Astrocyte of the spinal cord (primary cell): ENCODE measurements at regions not wholly inside any gene's neighbourhood (a gene's known extent, or its start where the extent isn't known, plus 50 kb on each side); places are given as distances from the start of the nearest gene placed in this dataset.
A peak's percentile ranks its signal among the peaks of the same experiment; 100 is the strongest.
"Not testable (repeated sequence)": the region's sequence is repeated elsewhere in the genome, so short reads cannot be mapped to it uniquely, and the experiment has no call there.

ENCODE experiments used
- DNase-seq: peaks from one replicate; pipeline ENCODE4 v3.0.0; 2011; ENCODE audit warnings: low read depth, low spot score
- H3K4me3 ChIP-seq: 2 replicates; pipeline ENCODE4 v1.5.1; 2011; ENCODE audit warnings: low read depth, mild to moderate bottlenecking, low read length, moderate library complexity
- CTCF ChIP-seq: IDR thresholded peaks from 2 replicates; pipeline ENCODE4 v1.5.1; 2012; ENCODE audit warnings: low read depth, mild to moderate bottlenecking, low read length, inconsistent platforms
- in situ Hi-C: cut with HindIII; loops from 2 replicates; pipeline ENCODE4 v1.10.0; 2017; ENCODE audit warnings: low sequenced_read_pairs

DNA sequence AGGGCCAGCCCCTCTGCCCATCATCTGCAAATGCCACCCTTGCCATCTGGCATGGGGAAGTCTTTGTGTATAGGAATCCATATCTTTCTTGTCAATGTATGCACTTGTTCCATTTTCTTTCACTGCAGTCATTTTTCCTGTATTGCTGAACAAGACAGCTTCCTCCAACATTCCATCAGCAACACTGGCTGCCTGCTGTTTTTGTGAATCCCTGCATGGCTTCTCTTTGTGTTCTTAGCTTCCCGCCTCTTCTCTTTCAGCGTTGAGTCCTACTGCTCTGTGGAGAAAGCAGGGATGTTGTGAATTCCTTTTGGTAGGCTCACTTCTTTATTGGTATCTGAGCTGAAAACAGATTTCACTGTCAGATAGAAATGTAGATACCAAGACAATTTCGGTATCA is 150.0 kb downstream of the LPIN1 start:
- in situ Hi-C loops = no loop called here

DNA sequence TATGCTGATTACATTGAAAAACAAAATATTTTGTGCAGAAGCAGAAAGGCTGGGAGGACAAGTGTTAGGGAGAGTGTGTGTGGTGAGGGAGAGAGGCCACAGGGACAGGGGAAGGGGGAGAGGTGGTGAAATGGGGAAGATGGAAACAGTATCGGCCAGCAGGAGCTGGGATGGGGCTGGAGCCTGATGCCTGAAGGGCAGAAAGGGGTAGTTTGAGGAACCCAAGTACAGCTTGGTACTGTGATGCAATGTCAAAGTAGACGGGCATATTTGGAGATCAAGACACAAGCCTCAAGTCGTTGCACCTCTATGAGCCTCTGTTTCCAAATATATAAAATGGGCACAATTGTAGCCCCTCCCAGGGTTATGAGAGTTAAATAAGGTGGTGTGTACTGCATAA is 152.1 kb downstream of the LPIN1 start:
- H3K4me3 ChIP-seq = no peak overlapping the region
- no peak for DNase-seq
- no peak for TF ChIP-seq CTCF
- in situ Hi-C loops = no loop called here

More for the DNA sequence above, 150.0 kb downstream of the LPIN1 start:
- H3K4me3 ChIP-seq = no peak overlapping the region
- no peak for TF ChIP-seq CTCF
- peak; percentile 40 for DNase-seq

GRCh38 chr2:11899264-11899818 is 152.9 kb downstream of the LPIN1 start:
- peak; percentile 79 for DNase-seq
- no peak for TF ChIP-seq CTCF
- no peak overlapping the region for H3K4me3 ChIP-seq
- in situ Hi-C loops = no loop called here

DNA sequence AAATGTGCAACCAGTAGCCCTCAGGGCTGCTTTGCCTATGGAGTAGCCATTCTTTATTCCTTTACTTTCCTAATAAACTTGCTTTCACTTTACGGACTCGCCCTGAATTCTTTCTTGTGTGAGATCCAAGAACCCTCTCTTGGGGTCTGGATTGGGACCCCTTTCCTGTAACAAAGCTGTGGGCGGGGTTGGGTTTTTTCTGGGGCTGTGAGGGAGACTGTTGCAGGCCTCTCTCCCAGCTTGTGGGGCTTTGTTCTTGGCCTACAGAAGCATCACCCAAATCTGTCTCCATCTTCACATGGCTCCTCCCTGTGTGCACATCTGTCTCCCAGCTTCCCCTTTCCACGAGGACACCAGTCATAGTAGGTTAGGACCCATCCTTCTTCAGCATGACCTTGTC is 154.5 kb downstream of the LPIN1 start:
- DNase-seq, H3K4me3 ChIP-seq, in situ Hi-C loops: not testable (repeated sequence)

DNA sequence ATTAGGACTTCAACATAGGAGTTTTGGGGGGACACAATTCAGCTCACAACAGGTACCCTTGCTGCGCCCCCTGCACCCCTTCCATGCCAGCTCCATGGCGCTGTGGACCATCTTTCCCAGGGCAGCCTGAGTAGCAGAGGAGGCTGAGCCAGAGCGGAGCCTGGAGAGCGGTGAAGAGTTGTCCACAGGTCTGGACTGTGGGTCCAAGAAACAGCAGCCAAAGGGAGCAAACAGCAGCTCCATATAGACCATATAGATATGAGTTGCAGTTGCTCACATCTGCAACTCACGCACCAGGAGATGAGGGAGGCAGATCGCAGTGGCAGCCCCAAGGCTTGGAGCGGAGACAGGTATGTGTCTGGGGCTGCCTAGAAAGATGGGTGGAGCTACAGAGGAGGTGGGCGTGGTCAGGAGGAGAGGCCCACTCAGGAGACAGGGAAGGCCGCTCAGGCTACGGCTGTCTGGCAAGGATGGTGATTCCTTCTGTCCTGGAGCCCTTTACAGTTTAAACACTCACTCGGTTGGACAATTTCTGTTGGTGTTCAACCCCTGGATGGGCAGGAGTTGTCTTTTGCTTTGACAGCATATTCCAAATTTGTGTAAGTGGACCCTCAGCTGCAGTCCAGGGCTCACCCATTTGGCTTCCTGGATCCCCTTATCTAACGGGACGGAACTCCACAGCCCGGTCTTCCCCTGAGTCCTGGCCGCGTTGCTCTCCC is 155.1 kb downstream of the LPIN1 start:
- in situ Hi-C loops = no loop called here
- TF ChIP-seq CTCF = no peak
- H3K4me3 ChIP-seq = no peak overlapping the region
- no peak for DNase-seq

DNA sequence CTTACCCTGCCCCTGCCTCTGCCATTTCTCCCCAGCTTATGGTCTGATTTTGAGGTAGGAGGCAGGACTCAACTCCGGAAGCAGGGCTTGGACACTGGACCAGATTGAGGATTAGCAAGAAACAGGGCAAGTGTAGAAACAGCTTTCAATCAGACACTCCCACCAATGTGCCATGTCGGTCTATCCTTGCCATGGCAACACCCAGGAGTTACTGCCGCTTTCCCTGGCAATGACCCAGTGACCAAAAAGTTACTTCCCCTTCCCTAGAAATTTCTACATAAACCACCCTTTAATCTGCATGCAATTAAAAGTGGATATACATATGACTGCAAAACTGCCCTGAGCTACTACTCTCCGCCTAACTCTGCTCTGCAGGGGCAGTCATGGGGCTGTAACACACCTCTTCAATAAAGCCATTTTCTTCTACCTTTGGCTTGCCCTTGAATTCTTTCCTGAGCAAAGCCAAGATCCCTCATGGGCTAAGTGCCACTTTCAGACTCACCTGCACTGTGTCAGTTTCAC is 156.7 kb downstream of the LPIN1 start:
- DNase-seq = no peak
- TF ChIP-seq CTCF = no peak
- in situ Hi-C loops = no loop called here
- no peak overlapping the region for H3K4me3 ChIP-seq

DNA sequence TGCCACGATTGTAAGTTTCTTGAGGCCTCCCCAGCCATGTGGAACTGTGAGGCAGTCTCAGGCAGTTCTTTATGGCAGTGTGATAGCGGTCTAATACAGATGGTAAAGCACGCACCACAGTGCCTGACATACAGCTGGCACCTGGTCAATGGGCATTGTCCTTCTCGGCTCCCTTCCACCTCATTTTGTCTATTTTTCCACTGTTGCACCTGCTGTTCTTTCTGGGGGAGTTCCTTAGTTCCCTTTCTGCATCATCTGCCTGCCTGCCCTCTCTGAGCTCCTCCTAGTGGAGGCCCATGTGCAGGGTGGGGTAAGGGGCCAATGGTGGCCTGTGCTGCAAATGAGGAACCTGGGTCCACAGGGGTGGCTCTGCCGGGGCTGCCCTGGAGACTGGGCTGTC is 157.6 kb downstream of the LPIN1 start:
- in situ Hi-C loops = no loop called here

More for the DNA sequence above, 157.6 kb downstream of the LPIN1 start:
- H3K4me3 ChIP-seq = no peak overlapping the region
- peak; percentile 13 for TF ChIP-seq CTCF
- no peak for DNase-seq
